ENCODE measurements at regions not wholly inside any gene's neighbourhood (a gene's known extent, or its start where the extent isn't known, plus 50 kb on each side); places are given as distances from the start of the nearest gene placed in this dataset.

GRCh38 chr5:56622141-56622540 is 193.2 kb upstream of the MAP3K1 start:
- no peak for DNase-seq (ENCODE audit: low spot score)

- peak; percentile 52 for DNase-seq (ENCODE audit: low spot score)
These were observed 194.3 kb upstream of the MAP3K1 start for GRCh38 chr5:56620903-56621677.

GRCh38 chr5:56617998-56618397 is 197.4 kb upstream of the MAP3K1 start:
- no peak for DNase-seq (ENCODE audit: low spot score)

- DNase-seq (ENCODE audit: low spot score), result no peak
These were observed 198.7 kb upstream of the MAP3K1 start for GRCh38 chr5:56616454-56617160.

GRCh38 chr5:56615361-56616153 is 199.8 kb upstream of the MAP3K1 start:
- DNase-seq (ENCODE audit: low spot score), result no peak

- DNase-seq (ENCODE audit: low spot score), result no peak
These were observed 202.6 kb upstream of the MAP3K1 start for GRCh38 chr5:56612759-56613158.

GRCh38 chr5:56612353-56612752 is 203.0 kb upstream of the MAP3K1 start:
- DNase-seq (ENCODE audit: low spot score), result no peak

GRCh38 chr5:56610093-56610698 is 205.2 kb upstream of the MAP3K1 start:
- peak; percentile 13 for DNase-seq (ENCODE audit: low spot score)

GRCh38 chr5:56608217-56608925 is 207.0 kb upstream of the MAP3K1 start:
- peak; percentile 71 for DNase-seq (ENCODE audit: low spot score)

GRCh38 chr5:56607551-56607950 is 207.8 kb upstream of the MAP3K1 start:
- peak; percentile 69 for DNase-seq (ENCODE audit: low spot score)

GRCh38 chr5:56607074-56607473 is 208.3 kb upstream of the MAP3K1 start:
- no peak for DNase-seq (ENCODE audit: low spot score)

GRCh38 chr5:56606192-56606591 is 209.2 kb upstream of the MAP3K1 start:
- no peak for DNase-seq (ENCODE audit: low spot score)

- no peak for DNase-seq (ENCODE audit: low spot score)
These were observed 210.1 kb upstream of the MAP3K1 start for GRCh38 chr5:56605231-56605630.

- DNase-seq (ENCODE audit: low spot score), result peak; percentile 6
These were observed 213.7 kb upstream of the MAP3K1 start for GRCh38 chr5:56601641-56602071.

- peak; percentile 22 for DNase-seq (ENCODE audit: low spot score)
These were observed 216.4 kb upstream of the MAP3K1 start for GRCh38 chr5:56598941-56599340.

GRCh38 chr5:56596155-56596554 is 219.2 kb upstream of the MAP3K1 start:
- DNase-seq (ENCODE audit: low spot score), result no peak

GRCh38 chr5:56595566-56595965 is 219.8 kb upstream of the MAP3K1 start:
- no peak for DNase-seq (ENCODE audit: low spot score)

GRCh38 chr5:56594792-56595191 is 220.6 kb upstream of the MAP3K1 start:
- DNase-seq (ENCODE audit: low spot score), result no peak

GRCh38 chr5:56591081-56591480 is 224.3 kb upstream of the MAP3K1 start:
- no peak for DNase-seq (ENCODE audit: low spot score)

- no peak for DNase-seq (ENCODE audit: low spot score)
These were observed 225.9 kb upstream of the MAP3K1 start for GRCh38 chr5:56589481-56589860.

- no peak for DNase-seq (ENCODE audit: low spot score)
These were observed 226.5 kb upstream of the MAP3K1 start for GRCh38 chr5:56588636-56589480.

Measured in kidney tubule cell (primary cell).